Nephron (organoid): ENCODE measurements at regions not wholly inside any gene's neighbourhood (a gene's known extent, or its start where the extent isn't known, plus 50 kb on each side); places are given as distances from the start of the nearest gene placed in this dataset.

Experiments used
- H3K27ac Mint-ChIP-seq, 3 experiments: 2 replicates each; pipeline ENCODE4 v1.8.0; 2020; ENCODE audit warnings: mixed read lengths in 3 of 3, mild to moderate bottlenecking in 2 of 3, moderate library complexity in 1 of 3
- H3K27me3 Mint-ChIP-seq: 2 replicates; pipeline ENCODE4 v1.8.0; 2021; ENCODE audit warnings: low read depth, mild to moderate bottlenecking, moderate library complexity, mixed read lengths
- H3K36me3 Mint-ChIP-seq: 2 replicates; pipeline ENCODE4 v1.8.0; 2020; ENCODE audit warnings: low read depth, mixed read lengths
- H3K4me1 Mint-ChIP-seq: 2 replicates; pipeline ENCODE4 v1.8.0; 2020; ENCODE audit warnings: mixed read lengths
- H3K4me3 Mint-ChIP-seq, 3 experiments: 2 replicates each; pipeline ENCODE4 v1.8.0; 2020; ENCODE audit warnings: mild to moderate bottlenecking in 3 of 3, mixed read lengths in 3 of 3, moderate library complexity in 2 of 3
- H3K9me3 Mint-ChIP-seq: 2 replicates; pipeline ENCODE4 v1.8.0; 2020; ENCODE audit warnings: mixed read lengths
- TF ChIP-seq, protein P1 (sequence below), 3 experiments: fragments of 200-600 bp; sonication (generic); IDR thresholded peaks; one replicate each; pipeline ENCODE4 v1.5.0; 2021; ENCODE audit warnings: antibody characterized with exemption in 3 of 3; ENCODE audit not compliant: unreplicated experiment in 3 of 3

DNA sequence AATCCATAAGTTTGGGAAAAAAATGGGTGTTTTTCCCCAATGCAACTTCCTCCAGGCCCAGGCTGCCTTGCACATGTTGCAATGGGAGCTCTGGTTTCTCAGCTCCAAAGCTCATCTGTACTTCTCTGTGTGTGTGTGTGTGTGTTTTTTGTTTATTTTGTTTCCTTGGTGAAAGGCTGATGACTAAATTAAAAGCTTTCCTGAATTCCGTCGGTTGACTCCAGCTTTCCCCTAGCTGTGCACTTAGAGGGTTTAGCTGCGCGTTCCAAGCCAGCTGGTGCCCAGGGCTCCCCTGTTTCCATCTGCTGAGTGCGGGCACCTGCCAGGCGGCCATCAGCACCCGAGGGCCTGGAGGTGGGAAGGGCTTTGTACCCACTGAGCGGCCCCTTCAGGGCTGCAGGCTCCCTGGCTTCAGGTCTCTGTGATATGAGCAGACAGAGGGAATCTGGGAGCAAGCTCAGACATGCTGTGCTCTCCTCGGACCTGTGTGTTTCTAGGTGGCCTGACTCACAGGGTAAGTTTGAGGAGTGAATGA, 129.1 kb upstream of the SOX1 start:
- Mint-ChIP-seq H3K9me3 (peaks cover 23% of the 10 kb centered on the region), H3K36me3 (no peaks in the 10 kb centered on the region), H3K4me1 (no peaks in the 10 kb centered on the region), H3K27ac (no peak overlapping the region), H3K27me3 (peaks cover 23% of the 10 kb centered on the region), H3K4me3 (no peak overlapping the region)
- TF ChIP-seq, protein P1, sequence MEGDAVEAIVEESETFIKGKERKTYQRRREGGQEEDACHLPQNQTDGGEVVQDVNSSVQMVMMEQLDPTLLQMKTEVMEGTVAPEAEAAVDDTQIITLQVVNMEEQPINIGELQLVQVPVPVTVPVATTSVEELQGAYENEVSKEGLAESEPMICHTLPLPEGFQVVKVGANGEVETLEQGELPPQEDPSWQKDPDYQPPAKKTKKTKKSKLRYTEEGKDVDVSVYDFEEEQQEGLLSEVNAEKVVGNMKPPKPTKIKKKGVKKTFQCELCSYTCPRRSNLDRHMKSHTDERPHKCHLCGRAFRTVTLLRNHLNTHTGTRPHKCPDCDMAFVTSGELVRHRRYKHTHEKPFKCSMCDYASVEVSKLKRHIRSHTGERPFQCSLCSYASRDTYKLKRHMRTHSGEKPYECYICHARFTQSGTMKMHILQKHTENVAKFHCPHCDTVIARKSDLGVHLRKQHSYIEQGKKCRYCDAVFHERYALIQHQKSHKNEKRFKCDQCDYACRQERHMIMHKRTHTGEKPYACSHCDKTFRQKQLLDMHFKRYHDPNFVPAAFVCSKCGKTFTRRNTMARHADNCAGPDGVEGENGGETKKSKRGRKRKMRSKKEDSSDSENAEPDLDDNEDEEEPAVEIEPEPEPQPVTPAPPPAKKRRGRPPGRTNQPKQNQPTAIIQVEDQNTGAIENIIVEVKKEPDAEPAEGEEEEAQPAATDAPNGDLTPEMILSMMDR (IDR thresholded peaks at IDR 0.05; ENCODE audit: unreplicated experiment in 3 of 3), result no peak

DNA sequence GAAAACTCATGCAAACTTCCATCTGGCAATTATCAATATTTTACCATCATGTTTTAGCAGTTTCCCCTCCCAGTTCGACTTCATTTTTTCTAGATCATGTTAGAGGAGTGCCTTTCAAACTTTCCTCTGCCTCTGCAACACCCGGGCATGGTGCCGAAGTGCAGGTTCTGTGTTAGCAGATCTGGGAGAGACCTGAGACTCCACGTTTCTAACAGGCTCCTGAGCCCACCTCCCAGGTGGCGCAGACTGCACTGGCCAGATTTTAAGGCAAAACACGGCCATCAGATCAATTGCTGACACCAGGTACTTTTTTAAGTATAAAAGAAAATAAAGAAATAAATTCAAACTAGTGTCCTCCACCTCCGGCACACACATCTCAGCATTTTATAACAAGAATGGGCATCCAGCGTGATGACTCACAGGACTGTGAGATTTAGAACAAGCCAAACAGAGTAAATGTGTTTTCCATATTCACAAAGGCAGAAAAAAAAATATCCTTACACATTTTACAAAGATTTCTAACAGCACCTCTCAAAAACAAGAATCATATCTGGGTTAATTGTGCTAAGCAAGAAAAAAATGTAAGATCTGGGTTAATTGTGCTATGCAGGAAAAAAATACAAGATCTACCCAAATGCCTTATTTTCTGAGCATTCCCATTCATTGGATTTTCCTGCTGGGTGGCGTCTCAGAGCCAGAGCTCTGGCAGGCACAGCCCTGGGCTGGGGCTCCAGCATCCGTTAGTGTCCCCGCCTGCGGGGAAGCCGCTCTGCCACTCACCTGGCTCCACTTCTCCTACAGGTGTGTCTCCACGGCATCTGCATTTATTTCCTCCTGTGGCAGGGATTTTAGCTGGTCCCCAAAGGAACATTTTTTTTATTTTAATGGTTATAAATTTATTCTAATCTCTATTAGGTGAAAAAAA, 127.9 kb upstream of the SOX1 start:
- H3K27ac Mint-ChIP-seq, result no peak overlapping the region
- H3K4me3 Mint-ChIP-seq, result no peak overlapping the region
- peaks cover 23% of the 10 kb centered on the region for H3K27me3 Mint-ChIP-seq
- no peaks in the 10 kb centered on the region for H3K36me3 Mint-ChIP-seq
- H3K4me1 Mint-ChIP-seq, result no peaks in the 10 kb centered on the region
- H3K9me3 Mint-ChIP-seq, result peaks cover 13% of the 10 kb centered on the region
- TF ChIP-seq, protein P1 (IDR thresholded peaks at IDR 0.05; ENCODE audit: unreplicated experiment in 3 of 3), result no peak

DNA sequence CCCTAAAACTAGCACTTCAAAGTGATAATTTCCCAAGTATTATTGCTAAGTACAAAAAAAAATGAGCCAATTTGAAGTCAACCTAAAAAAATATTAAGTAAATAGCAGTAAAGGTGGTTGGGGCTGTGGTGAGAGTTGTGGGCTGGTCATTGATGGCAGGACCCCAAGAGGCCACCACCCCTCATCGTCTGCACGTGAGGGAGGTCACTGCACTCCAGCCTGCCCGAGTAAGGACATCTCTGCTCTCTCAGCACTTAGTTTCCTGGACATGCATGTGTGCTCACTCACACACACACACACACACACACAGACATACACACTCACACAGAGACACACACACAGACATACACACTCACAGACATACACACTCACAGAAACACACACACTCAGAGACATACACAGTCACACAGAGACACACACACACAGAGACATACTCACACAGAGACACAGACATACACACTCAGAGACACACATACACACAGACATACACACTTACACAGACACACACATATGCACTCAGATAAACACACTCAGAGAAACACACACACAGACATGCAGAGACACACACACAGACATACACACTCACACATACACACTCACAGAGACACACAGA, 127.2 kb upstream of the SOX1 start:
- no peak overlapping the region for H3K4me3 Mint-ChIP-seq
- TF ChIP-seq, protein P1 (IDR thresholded peaks at IDR 0.05; ENCODE audit: unreplicated experiment in 3 of 3), result no peak
- H3K4me1 Mint-ChIP-seq, result no peaks in the 10 kb centered on the region
- H3K27ac Mint-ChIP-seq, result no peak overlapping the region
- H3K27me3 Mint-ChIP-seq, result peaks cover 17% of the 10 kb centered on the region
- peaks cover 6% of the 10 kb centered on the region for H3K9me3 Mint-ChIP-seq
- no peaks in the 10 kb centered on the region for H3K36me3 Mint-ChIP-seq

DNA sequence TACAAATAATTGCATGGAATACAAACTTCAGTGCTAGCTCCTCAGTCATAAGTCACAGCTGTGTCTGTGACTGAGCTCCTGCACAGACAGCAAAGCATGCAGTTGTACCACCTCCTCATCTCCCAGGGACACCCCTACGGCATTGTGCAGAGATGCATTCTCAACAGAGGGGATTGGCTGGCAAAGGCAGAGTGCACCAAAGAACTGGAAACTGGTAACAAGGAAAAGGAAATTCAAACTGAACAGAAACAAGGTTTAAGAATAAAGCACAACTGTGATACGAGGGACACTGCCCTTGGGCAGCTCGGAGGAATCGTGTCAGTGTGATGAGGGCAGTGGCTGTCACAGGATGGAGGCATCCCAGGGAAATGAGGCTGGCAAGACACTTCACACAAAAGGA, 126.1 kb upstream of the SOX1 start:
- Mint-ChIP-seq H3K4me1 (no peaks in the 10 kb centered on the region), H3K36me3 (no peaks in the 10 kb centered on the region), H3K27me3 (peaks cover 21% of the 10 kb centered on the region), H3K9me3 (peaks cover 6% of the 10 kb centered on the region), H3K27ac (no peak overlapping the region), H3K4me3 (no peak overlapping the region)
- TF ChIP-seq, protein P1 (IDR thresholded peaks at IDR 0.05; ENCODE audit: unreplicated experiment in 3 of 3), result no peak

DNA sequence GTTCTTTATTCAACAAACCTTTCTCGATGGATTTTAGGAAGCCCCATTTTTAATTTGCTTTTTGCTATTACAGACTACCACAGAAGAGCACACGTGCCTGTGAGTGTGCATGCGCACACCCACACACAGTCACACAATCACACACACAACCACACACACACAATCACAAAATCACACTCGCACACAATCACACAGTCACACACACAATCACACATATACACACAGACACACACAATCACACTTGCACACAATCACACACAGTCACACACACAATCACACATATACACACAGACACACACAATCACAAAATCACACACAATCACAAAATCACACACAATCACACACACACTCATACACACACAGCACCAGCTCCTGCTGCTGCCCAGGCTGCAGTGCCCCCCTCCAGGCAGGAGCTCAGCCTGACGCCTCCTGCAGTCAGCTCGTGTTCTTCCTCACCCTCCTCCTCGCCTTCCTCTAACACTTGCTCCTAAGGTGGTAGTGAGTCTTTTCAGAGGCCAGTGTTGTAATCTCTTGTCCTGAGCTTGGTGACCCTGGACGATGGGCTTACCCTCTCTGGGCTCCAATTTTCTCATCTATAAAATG, 125.0 kb upstream of the SOX1 start:
- H3K36me3 Mint-ChIP-seq, result no peaks in the 10 kb centered on the region
- H3K27ac Mint-ChIP-seq, result no peak overlapping the region
- H3K27me3 Mint-ChIP-seq, result peaks cover 21% of the 10 kb centered on the region
- TF ChIP-seq, protein P1 (IDR thresholded peaks at IDR 0.05; ENCODE audit: unreplicated experiment in 3 of 3), result no peak
- peaks cover 6% of the 10 kb centered on the region for H3K9me3 Mint-ChIP-seq
- no peak overlapping the region for H3K4me3 Mint-ChIP-seq
- no peaks in the 10 kb centered on the region for H3K4me1 Mint-ChIP-seq
